ENCODE measurements at regions not wholly inside any gene's neighbourhood (a gene's known extent, or its start where the extent isn't known, plus 50 kb on each side); places are given as distances from the start of the nearest gene placed in this dataset.

DNA sequence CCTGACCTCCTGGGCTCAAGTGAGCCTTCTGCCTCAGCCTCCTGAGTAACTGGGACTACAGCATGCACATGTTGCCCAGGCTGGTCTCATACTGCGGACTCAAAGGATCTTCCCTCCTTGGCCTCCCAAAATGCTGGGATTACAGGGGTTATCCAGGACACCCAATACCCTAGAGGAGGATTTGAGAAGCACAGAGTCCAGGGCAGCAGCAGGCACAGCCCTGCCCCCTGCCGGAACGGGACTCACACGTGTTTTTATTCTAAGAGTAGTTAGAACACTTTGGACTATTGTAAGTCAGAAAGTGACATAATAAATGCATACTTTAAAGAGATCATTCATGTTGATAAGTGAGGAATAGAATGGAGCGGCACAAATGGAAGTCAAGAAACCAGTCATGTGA lies 80.2 kb downstream of the C6orf118 start:
- no peak for DNase-seq (ENCODE audit: low read depth in 2 of 2)

DNA sequence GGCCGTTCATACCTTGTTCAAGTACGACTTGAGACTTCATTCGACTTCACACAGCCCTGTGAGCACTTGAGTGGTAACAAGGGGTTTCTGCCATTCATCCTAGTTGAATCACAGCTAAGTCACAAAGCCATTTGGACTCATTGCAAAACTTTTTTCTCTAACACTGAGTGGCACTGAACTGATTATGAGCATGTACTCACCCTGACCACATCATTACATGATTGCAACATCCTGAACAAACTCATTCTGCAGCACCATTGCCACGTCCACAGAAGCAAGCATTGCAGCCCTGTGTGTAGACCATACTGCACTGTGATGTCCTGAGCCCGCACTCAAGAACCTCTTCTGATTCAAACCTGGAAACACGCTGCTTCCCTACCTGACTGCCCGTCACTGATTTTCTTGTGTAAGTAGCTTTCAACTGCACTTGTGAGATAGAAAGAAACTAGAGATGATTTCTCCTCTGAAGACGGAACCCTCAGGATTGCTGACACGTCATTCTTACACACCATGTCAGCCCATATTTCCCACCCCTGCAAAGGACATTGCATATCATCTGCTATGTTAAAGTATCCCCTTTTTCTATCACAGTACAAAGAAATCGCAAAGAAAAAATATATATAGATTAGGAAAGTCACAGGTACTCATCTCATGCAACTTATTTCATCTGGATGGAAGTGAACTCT lies 81.6 kb downstream of the C6orf118 start:
- no peak for DNase-seq (ENCODE audit: low read depth in 2 of 2)

DNA sequence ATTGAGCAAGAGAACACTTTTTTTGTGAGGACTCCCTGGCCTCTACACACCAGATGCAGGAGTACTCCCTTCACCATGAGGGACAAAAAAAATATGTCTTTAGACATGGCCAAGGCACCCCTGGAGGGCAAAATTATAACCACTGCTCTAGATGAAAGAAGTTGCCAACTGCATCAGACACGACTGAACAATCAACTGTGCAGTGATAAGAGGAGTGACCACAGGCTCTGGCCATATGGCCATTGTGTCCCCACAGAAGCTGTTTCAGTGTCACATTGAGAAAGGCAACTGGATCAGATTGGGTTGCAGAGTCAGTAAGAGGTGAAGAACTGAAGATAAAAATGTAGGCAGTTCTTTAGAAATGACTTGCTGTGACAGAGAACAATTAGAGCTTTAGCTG lies 85.7 kb downstream of the C6orf118 start:
- no peak for DNase-seq (ENCODE audit: low read depth in 2 of 2)

DNA sequence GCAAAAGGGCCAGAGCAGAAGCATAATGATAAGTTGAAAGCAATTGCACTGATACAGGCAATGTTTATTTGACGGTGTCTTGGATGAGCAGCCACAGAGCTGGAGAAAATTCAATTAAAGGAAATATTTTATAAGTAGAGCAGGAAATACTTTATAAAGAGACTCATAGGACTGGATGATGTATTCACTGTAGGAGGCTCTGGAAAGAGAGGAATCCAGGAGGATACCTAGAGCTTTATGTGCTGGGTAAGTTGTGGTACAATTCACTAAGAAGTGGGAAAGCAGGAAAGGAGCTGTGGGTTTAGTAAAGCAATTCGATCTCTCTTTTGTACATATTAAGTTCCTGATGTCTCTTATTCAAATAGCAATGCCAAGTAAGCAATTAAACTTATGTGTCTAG lies 86.3 kb downstream of the C6orf118 start:
- DNase-seq (ENCODE audit: low read depth in 2 of 2), result no peak

DNA sequence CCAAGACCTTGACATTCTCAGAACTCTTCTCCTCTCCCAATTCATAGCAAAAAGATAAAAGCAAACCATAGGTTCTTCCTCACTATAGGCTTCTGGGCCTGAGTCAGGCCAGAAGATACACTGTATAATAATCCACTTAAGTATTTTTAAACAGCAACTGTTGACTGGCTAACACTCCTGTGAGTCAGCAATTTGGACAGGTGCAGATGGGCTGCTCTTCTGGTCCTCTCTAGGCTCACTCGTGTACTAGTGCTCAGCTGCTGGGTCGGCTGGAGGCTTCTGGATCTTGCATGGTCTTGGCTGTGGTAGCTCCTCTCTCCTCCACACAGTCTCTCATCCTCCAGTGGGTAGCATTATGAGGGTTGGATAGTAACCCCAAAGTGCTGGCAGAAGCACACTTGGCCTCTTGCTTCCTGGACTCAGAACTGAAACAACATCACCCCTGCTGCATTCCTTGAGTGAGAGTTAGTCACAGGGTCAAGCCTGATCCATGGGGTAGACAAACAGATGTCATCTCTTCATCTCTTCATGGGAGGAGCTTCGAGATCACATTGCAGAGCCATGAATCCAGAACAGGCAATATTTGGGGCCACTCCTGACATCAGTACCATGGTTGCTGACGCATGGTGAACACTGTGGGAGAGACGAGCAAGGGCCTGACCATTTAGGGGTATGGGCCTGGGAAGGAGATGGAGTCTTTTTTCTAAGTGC lies 86.9 kb downstream of the C6orf118 start:
- DNase-seq (ENCODE audit: low read depth in 2 of 2), result no peak

DNA sequence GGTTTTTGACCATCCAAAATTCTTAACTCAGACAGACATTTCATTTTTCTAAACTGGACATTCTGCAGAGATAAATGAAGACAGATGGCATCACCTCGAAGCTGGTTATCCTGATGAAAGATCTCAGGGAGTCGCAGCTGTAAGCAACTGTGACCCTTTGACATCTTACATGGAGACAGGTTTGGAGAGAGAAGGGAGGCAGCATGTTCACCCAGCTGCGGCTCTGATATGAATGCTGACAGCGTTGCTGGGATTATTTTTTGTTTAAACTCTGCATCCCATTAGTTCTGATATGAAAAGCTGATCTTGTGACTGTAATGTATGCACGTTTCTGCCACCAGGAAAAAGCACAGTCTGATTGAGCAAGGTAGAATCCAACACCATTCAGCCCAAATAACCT lies 89.4 kb downstream of the C6orf118 start:
- no peak for DNase-seq (ENCODE audit: low read depth in 2 of 2)

DNA sequence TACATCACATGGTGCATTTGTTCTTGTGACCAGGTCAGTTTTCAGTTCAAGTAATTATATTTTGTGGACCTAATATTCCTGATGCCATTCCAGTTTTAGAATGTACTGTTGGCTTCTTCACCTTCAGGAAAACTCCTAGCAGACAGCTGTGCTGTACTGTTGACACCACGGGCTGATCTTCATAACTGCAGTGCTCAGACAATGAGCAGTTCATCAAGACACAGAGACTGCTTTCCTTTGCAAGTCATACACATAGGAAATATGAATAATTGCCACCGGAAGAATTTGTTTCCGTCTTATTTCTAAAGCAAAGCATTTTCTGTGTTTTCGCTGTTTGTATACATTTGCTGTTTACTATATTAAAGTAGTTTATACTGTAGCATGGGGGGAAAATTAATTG lies 89.8 kb downstream of the C6orf118 start:
- no peak for DNase-seq (ENCODE audit: low read depth in 2 of 2)

DNA sequence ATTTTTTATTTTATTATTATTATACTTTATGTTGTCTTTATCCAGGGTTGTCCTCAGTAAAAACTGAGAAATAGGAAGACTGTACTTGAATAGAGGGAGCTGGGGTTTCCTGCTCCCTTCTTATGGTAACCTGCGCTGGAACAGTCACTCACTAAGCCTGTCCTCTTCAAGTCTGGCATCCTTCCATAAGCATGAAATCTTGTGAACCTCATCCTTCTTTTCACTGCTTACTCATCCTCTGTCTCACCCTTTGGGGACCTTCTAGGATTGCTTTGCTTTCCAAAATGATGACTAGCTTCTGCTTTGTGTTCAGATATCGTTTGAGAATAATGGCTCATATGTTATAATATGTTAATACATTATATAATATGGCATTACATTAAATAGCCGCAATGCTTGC lies 90.6 kb downstream of the C6orf118 start:
- no peak for DNase-seq (ENCODE audit: low read depth in 2 of 2)

DNA sequence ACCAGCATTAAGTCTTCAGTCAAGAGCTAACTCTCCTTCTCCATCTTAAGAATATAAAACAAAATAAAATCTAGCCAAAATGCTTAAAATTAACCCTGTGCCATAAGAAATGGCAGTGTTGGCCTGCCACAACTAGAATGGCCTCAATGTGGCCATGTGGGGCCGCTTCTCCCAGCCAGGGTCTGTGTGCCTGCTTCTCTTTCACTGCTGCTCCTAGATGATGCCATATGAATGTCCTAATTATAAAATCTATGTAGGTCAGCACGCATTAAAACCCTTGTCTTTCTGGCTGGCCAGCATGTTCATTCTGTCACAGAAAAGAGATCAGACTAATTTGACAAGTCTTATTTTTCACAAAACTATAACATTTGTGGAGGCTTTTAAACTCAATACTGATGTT lies 102.6 kb downstream of the C6orf118 start:
- DNase-seq (ENCODE audit: low read depth in 2 of 2), result no peak

DNA sequence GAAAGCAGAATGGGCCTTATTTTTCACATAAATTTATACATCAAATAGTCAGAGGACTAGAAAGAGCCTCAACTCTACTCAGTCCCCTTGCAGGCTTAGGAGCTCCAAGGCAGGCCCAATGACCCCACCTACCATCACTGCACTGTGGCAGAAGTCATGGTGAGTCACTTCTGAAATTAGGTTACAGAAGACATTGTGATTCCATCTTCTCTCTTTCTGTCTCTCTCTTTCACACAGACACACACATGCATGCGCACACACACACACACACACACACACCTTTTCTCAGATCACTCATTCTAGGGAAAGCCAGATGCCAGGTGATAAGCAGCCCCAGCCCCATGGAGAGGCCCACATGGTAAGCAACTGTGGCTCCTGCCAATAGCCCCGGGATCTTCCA lies 103.8 kb downstream of the C6orf118 start:
- no peak for DNase-seq (ENCODE audit: low read depth in 2 of 2)

DNA sequence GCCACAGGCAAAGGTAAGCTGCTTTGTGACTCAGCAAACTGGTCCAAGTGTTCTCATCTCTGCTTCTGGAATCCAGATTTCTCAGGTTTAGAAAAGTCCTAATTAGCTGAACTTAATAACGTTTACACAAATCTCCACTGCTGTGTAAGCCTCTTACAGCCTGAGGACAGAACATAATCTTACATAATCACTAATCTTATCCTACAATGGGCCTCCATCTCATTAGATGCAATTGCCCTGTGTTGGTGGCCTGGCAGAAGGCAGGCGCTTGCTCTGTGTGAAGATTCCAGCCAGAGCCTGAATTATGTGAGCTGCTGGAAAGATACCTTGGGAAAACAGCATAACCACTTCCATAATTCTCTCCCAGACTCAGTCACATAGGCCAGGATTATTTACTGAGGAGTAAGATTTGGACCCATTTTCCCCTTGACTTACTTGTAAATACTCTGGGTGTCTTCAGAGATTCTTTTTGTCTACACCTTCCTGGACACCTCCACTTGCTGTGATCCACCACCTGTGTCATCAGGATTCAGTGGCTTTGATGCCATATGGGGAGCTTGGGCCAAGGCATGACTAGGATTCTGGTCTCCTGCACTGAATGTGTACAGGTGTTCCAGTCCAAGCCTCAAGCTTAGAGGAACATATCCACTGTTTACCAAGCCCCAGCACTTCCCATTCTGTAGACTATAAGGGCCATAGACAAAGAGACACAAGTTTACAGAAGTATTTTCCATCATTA lies 104.4 kb downstream of the C6orf118 start:
- DNase-seq (ENCODE audit: low read depth in 2 of 2), result no peak

DNA sequence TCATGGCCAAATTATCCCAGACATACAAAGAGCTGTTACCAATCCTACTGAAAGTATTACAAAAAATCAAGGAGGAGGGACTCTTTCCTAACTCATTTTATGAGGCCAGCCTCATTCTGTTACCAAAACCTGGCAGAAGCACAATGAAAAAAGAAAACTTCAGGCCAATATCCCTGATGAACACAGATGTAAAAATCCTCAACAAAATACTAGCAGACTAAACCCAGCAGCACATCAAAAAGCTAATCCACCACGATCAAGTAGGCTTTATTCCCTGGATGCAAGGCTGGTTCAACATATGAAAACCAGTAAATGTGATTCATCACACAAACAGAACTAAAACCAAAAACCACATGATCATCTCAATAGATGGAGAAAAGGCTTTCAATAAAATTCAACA lies 109.2 kb downstream of the C6orf118 start:
- DNase-seq (ENCODE audit: low read depth in 2 of 2), result no peak

DNA sequence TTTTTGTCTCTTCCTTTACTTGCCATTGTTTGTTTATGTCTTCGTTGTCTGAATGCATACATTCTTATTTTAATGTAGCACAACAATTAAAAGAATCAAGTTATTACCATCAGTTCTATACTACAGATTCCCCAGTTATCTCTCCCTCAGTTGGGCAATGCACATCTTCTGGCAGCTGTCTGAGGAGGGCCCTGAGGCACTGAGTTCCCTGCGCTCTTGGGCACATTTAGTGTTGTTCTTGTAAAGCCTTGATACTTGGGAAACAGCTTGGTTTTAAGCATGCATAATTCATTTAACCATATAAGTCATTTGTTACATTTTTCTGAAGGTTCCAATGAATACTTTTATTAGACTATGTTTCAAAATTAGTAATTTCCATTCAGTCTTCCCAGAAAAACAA lies 117.9 kb downstream of the C6orf118 start:
- DNase-seq (ENCODE audit: low read depth in 2 of 2), result no peak

DNA sequence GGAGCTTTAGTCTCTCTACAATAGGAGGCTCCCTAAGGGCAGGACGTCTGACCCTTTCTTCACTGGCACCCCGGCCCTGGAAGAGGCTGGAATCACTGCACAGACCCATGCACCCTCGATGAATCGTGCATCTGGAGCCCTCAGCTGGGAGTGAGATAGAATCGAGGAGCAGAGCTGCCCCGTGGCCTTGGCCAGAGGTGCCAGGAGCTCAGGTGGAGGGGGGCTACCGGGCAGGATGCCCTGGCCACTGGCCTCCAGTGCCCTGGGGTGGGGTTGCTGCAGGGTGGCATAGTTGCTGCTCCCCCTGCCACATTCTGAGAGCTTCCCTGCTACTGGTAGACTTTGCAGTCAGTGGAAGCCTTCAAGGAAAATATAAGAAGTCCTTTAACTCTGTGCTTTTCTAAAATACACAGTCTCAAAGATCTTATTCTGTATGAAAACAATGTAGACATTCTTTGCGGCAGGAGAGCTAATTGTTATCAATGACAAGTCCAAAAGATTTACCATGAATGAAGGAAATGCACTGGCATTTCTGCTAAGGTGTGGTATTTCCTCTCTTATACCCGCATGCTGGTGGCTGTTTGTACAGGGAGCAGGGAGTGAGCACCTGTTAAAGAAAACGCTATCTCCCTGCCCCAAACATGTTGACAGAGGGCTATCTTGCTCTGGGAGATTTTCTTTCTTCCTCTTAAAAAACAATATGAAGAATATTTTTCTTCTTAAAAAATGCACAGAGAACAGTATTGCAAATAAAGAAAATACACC lies 122.8 kb downstream of the C6orf118 start:
- no peak for DNase-seq (ENCODE audit: low read depth in 2 of 2)

DNA sequence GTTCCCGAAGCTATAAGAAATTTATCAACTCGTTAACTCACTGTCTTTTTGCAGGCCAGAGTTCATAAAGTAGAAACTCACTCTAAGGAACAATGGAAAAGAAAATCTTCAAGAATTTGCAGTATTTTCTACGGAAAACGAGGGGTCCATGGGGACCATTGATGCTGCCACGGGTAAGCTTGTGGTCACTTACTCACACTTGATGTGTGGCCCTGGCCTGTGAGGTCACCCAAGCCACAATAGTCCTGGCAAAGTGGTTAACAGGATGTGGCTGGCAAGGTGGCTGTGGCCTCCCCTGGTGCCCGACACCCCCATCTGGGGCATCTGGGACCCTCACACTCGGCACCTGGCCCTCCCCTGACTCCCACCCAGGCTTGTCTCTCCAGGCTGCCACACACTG lies 123.4 kb downstream of the C6orf118 start:
- no peak for DNase-seq (ENCODE audit: low read depth in 2 of 2)

DNA sequence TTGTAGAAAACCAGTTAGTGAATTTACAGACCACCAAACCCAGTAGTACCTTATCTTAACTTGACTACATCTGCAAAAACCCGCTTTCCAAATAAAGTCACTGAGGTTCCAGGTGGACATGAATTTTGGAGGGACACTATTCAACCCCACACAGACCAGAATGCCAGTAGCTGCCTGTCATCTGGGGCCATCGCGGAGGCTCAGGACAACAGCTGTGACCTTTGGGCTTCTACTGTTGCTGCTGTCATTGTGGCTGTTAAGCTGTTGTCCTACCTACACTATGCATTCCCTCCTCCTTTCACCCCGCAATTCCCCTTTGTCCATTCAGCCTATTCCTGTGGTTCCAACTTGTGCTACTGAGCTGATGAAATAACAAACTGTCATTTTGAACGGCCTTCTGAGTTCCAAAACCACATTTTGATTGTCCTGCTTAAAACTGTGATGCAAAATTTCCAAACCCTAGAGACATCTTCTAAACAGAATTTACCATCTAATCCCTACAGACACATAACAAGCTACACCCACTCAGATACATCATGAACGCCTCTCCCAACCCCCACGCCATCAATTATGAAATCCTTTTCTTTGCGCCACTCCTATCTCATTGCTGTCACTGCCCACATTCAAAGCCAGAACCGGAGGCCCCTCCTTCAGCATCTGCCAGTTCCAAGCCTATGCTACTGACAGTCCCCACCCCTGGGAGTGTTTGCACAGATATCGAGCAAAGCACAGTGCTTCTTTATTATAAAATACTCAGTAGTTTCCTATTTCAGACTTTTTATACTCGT lies 125.0 kb downstream of the C6orf118 start:
- DNase-seq (ENCODE audit: low read depth in 2 of 2), result no peak

DNA sequence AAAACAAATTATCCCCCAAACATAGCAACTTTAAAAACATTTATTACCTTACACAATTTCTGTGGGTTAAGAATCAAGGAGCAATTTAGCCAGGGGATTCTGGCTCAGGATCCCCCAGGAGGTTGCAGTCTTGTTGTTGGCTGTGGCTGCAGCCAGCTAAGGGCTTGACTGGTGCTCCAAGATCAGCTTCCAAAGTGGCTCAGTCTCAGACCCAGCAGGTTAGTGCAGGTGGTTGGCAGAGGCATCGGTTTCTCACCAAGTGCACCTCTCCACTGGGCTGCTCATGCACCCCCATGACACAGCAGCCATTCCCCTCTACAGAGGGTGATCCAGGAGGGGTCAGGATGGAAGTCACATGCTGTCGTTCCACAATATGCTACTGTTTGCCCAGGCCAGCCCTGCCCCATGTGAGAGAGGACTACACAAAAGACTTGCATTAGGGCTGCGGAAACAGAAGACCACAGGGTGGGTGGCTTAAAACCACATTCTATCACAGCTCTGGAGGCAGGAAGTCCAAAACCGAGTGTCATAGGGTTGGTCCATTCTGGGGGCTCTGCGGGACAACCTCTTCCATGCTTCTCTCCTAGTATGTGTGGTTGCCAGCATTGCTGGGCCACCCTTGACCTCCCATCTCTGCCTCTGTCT lies 125.8 kb downstream of the C6orf118 start:
- no peak for DNase-seq (ENCODE audit: low read depth in 2 of 2)

DNA sequence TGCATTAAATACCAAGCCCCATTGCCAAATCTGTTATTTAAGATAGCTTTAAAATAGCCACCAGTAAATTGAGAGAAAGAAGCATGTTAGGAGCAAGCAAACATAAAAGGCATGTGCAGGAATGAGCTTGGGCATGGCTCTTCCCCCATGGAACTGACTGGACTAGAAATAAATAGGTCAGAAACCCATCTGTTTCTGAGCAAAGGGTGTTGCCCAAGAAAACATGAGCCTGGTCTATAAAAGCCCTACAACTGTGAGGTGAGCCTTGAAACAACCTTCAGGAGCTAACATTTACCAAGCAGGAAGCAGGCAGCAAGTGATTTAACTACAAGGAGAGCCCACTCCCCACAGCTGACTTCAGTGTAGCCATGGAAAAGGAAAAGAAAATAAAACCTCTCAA lies 126.3 kb downstream of the C6orf118 start:
- DNase-seq (ENCODE audit: low read depth in 2 of 2), result no peak

DNA sequence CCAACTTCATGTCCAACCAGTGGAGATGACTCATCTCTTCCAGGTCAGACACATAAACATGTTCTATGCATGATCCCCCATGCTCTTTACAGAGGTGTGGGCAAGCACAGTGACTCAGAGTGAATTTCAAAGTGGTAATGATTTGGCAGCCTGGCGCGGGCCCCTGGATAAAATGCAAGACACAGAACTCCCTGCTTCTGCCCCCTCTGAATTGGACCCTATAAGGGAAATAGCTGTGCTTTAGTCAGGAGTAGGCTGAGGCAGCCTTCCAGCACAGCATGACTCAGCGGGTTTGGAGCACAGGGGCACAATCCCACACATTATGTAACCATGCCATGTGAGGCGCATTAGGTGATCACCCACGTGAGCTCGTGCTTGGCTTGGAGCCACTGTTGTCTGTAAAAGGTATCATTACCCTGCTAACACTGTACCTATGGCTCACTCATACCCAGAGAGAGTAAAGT lies 127.4 kb downstream of the C6orf118 start:
- no peak for DNase-seq (ENCODE audit: low read depth in 2 of 2)

DNA sequence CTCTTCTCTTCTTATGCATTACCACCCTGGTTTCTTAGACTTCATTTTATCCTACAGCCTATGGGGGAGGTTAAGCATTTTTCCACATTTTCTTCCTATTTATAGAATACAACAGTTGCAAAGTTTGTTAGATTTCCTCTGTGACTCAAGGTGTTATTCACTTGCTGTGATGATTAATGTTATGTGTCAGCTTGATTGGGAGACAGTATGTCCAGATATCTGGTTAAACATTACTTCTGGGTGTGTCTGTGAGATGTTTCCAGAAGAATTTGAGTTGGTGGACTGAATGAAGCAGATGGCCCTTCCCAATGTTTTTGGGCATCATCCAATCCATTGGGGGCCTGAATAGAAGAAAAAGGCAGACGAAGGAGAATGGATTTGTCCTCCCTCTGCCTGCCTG lies 131.3 kb downstream of the C6orf118 start:
- no peak for DNase-seq (ENCODE audit: low read depth in 2 of 2)

DNA sequence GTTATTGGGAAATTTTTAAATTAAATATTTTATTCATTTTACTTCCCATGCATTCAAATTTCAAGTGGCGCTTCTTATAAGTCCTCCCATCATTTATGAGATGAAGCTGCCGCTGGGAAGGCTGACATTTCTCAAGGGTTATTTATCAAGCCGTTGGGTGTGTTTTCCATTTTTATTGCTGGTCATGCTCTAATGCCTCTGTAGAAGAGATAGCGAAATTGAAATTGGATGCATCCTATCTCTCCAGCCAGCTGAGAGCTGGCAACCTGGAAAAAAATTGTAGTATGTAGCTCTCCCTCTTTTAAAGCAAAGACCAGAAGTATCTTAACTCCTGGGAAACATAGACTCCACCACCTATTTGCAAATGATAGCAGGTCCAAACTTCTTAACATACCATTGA lies 135.9 kb downstream of the C6orf118 start:
- DNase-seq (ENCODE audit: low read depth in 2 of 2), result no peak

All from stimulated activated CD8-positive, alpha-beta memory T cell treated with anti-CD3 and anti-CD28 coated beads, Interleukin-2, amount 100 ng/mL, for 1 hour (primary cell).